Stimulated activated naive B cell treated with anti-CD40 and anti-IgM and Interleukin-4, amounts not matched to agents 10 μg/mL and 1 μg/mL and 100 μg/mL, for 72 hours (primary cell): ENCODE measurements at regions not wholly inside any gene's neighbourhood (a gene's known extent, or its start where the extent isn't known, plus 50 kb on each side); places are given as distances from the start of the nearest gene placed in this dataset.
"Not testable (repeated sequence)": the region's sequence is repeated elsewhere in the genome, so short reads cannot be mapped to it uniquely, and the experiment has no call there.

Experiments
- ATAC-seq, 2 donors: fragments of 150-1000 bp; cut with Tn5 transposase; replicated peaks; 2 replicates each; pipeline ENCODE4 v1.10.0; 2021; ENCODE audit warnings: moderate library complexity in 1 of 2
- DNase-seq: peaks from one replicate; pipeline ENCODE4 v3.0.0; 2021
- H3K27ac Mint-ChIP-seq: one replicate; pipeline ENCODE4 v1.8.0; 2022; ENCODE audit warnings: mild to moderate bottlenecking, mixed read lengths
- H3K27me3 Mint-ChIP-seq, 2 donors: one replicate each; pipeline ENCODE4 v1.8.0; 2022; ENCODE audit warnings: mixed read lengths in 2 of 2
- H3K36me3 Mint-ChIP-seq, 2 donors: one replicate each; pipeline ENCODE4 v1.8.0; 2022; ENCODE audit warnings: mixed read lengths in 2 of 2, mild to moderate bottlenecking in 1 of 2
- H3K4me1 Mint-ChIP-seq, 2 donors: one replicate each; pipeline ENCODE4 v1.8.0; 2022; ENCODE audit warnings: mixed read lengths in 2 of 2, mild to moderate bottlenecking in 1 of 2
- H3K4me3 Mint-ChIP-seq, 2 donors: one replicate each; pipeline ENCODE4 v1.8.0; 2022; ENCODE audit warnings: mild to moderate bottlenecking in 2 of 2, mixed read lengths in 2 of 2, moderate library complexity in 1 of 2
- H3K9me3 Mint-ChIP-seq, 2 donors: one replicate each; pipeline ENCODE4 v1.8.0; 2022; ENCODE audit warnings: mixed read lengths in 2 of 2, mild to moderate bottlenecking in 1 of 2

- H3K9me3 Mint-ChIP-seq = peaks cover 0 to 8% of the 10 kb centered on the region in 2 donors
- no peak for ATAC-seq
- no peak overlapping the region for H3K27ac Mint-ChIP-seq
- no peak overlapping the region for H3K4me3 Mint-ChIP-seq
- DNase-seq = no peak
- no peaks in the 10 kb centered on the region for H3K4me1 Mint-ChIP-seq
- H3K27me3 Mint-ChIP-seq = no peaks in the 10 kb centered on the region
- no peaks in the 10 kb centered on the region for H3K36me3 Mint-ChIP-seq
These were observed 599.6 kb upstream of the HS3ST1 start for GRCh38 chr4:12028258-12028657.

- H3K27me3 Mint-ChIP-seq = no peaks in the 10 kb centered on the region
- no peaks in the 10 kb centered on the region for H3K36me3 Mint-ChIP-seq
- no peaks in the 10 kb centered on the region for H3K4me1 Mint-ChIP-seq
- DNase-seq = no peak
- peaks cover 6 to 10% of the 10 kb centered on the region in 2 donors for H3K9me3 Mint-ChIP-seq
- no peak overlapping the region for H3K4me3 Mint-ChIP-seq
- no peak overlapping the region for H3K27ac Mint-ChIP-seq
- ATAC-seq = no peak
These were observed 593.7 kb upstream of the HS3ST1 start for GRCh38 chr4:12022409-12022808.

- H3K9me3 Mint-ChIP-seq = peaks cover 9 to 13% of the 10 kb centered on the region in 2 donors
- no peak for ATAC-seq
- DNase-seq = no peak
- H3K27ac Mint-ChIP-seq = no peak overlapping the region
- H3K27me3 Mint-ChIP-seq = no peaks in the 10 kb centered on the region
- no peak overlapping the region for H3K4me3 Mint-ChIP-seq
- no peaks in the 10 kb centered on the region for H3K36me3 Mint-ChIP-seq
- H3K4me1 Mint-ChIP-seq = no peaks in the 10 kb centered on the region
These were observed 588.0 kb upstream of the HS3ST1 start for GRCh38 chr4:12016729-12017128.

- Mint-ChIP-seq H3K4me1 (no peaks in the 10 kb centered on the region), H3K27me3 (no peaks in the 10 kb centered on the region), H3K4me3 (no peak overlapping the region), H3K36me3 (no peaks in the 10 kb centered on the region), H3K27ac (no peak overlapping the region), H3K9me3 (peaks cover 2 to 7% of the 10 kb centered on the region in 2 donors)
- no peak for DNase-seq
- no peak for ATAC-seq
These were observed 576.8 kb upstream of the HS3ST1 start for GRCh38 chr4:12005471-12005870.

GRCh38 chr4:11996581-11996980 is 567.9 kb upstream of the HS3ST1 start:
- not testable (repeated sequence) for DNase-seq, ATAC-seq, H3K4me3 Mint-ChIP-seq, H3K27ac Mint-ChIP-seq, H3K27me3 Mint-ChIP-seq, H3K36me3 Mint-ChIP-seq, H3K4me1 Mint-ChIP-seq
- H3K9me3 Mint-ChIP-seq = peaks cover 12 to 14% of the 10 kb centered on the region in 2 donors

- H3K4me3 Mint-ChIP-seq = no peak overlapping the region
- DNase-seq = no peak
- no peak for ATAC-seq
- no peaks in the 10 kb centered on the region for H3K9me3 Mint-ChIP-seq
- no peak overlapping the region for H3K27ac Mint-ChIP-seq
- no peaks in the 10 kb centered on the region for H3K4me1 Mint-ChIP-seq
- H3K27me3 Mint-ChIP-seq = no peaks in the 10 kb centered on the region
- no peaks in the 10 kb centered on the region for H3K36me3 Mint-ChIP-seq
These were observed 548.1 kb upstream of the HS3ST1 start for GRCh38 chr4:11976726-11977263.

- Mint-ChIP-seq H3K36me3 (no peaks in the 10 kb centered on the region), H3K9me3 (no peaks in the 10 kb centered on the region), H3K4me3 (no peak overlapping the region), H3K27ac (no peak overlapping the region), H3K4me1 (no peaks in the 10 kb centered on the region), H3K27me3 (no peaks in the 10 kb centered on the region)
- DNase-seq (no peak), ATAC-seq (no peak)
These were observed 544.6 kb upstream of the HS3ST1 start for GRCh38 chr4:11973270-11973669.

- no peak overlapping the region for H3K4me3 Mint-ChIP-seq
- H3K9me3 Mint-ChIP-seq = no peaks in the 10 kb centered on the region
- DNase-seq (no peak), ATAC-seq (no peak)
- no peaks in the 10 kb centered on the region for H3K27me3 Mint-ChIP-seq
- no peaks in the 10 kb centered on the region for H3K4me1 Mint-ChIP-seq
- H3K27ac Mint-ChIP-seq = no peak overlapping the region
- H3K36me3 Mint-ChIP-seq = no peaks in the 10 kb centered on the region
These were observed 542.1 kb upstream of the HS3ST1 start for GRCh38 chr4:11970754-11971153.

GRCh38 chr4:11966782-11967181 is 538.1 kb upstream of the HS3ST1 start:
- Mint-ChIP-seq H3K36me3 (no peaks in the 10 kb centered on the region), H3K4me3 (no peak overlapping the region), H3K9me3 (peaks cover 0 to 3% of the 10 kb centered on the region in 2 donors), H3K27me3 (no peaks in the 10 kb centered on the region), H3K4me1 (no peaks in the 10 kb centered on the region), H3K27ac (no peak overlapping the region)
- no peak for ATAC-seq
- no peak for DNase-seq

- Mint-ChIP-seq H3K27me3 (no peaks in the 10 kb centered on the region), H3K4me3 (no peak overlapping the region), H3K9me3 (no peaks in the 10 kb centered on the region), H3K27ac (no peak overlapping the region), H3K36me3 (no peaks in the 10 kb centered on the region), H3K4me1 (no peaks in the 10 kb centered on the region)
- no peak for ATAC-seq
- no peak for DNase-seq
These were observed 525.4 kb upstream of the HS3ST1 start for GRCh38 chr4:11954093-11954492.

- DNase-seq (no peak), ATAC-seq (no peak)
- Mint-ChIP-seq H3K9me3 (no peaks in the 10 kb centered on the region), H3K36me3 (no peaks in the 10 kb centered on the region), H3K4me3 (no peak overlapping the region), H3K27me3 (no peaks in the 10 kb centered on the region), H3K4me1 (no peaks in the 10 kb centered on the region), H3K27ac (no peak overlapping the region)
These were observed 520.7 kb upstream of the HS3ST1 start for GRCh38 chr4:11949355-11949754.

- not testable (repeated sequence) for H3K27ac Mint-ChIP-seq, H3K36me3 Mint-ChIP-seq, DNase-seq, H3K9me3 Mint-ChIP-seq, H3K27me3 Mint-ChIP-seq, ATAC-seq, H3K4me3 Mint-ChIP-seq, H3K4me1 Mint-ChIP-seq
These were observed 518.9 kb upstream of the HS3ST1 start for GRCh38 chr4:11947629-11948028.

GRCh38 chr4:11937941-11938340 is 509.2 kb upstream of the HS3ST1 start:
- H3K9me3 Mint-ChIP-seq = peaks cover 4% of the 10 kb centered on the region in 2 donors
- H3K4me1 Mint-ChIP-seq = no peaks in the 10 kb centered on the region
- DNase-seq (no peak), ATAC-seq (no peak)
- H3K4me3 Mint-ChIP-seq = no peak overlapping the region
- no peak overlapping the region for H3K27ac Mint-ChIP-seq
- no peaks in the 10 kb centered on the region for H3K27me3 Mint-ChIP-seq
- no peaks in the 10 kb centered on the region for H3K36me3 Mint-ChIP-seq

GRCh38 chr4:11931266-11931820 is 502.6 kb upstream of the HS3ST1 start:
- DNase-seq = no peak
- no peak for ATAC-seq
- no peaks in the 10 kb centered on the region for H3K27me3 Mint-ChIP-seq
- no peaks in the 10 kb centered on the region for H3K4me1 Mint-ChIP-seq
- H3K4me3 Mint-ChIP-seq = no peak overlapping the region
- peaks cover 4 to 7% of the 10 kb centered on the region in 2 donors for H3K9me3 Mint-ChIP-seq
- H3K27ac Mint-ChIP-seq = no peak overlapping the region
- H3K36me3 Mint-ChIP-seq = no peaks in the 10 kb centered on the region

GRCh38 chr4:11929080-11929479 is 500.4 kb upstream of the HS3ST1 start:
- no peak overlapping the region for H3K27ac Mint-ChIP-seq
- ATAC-seq = no peak
- H3K36me3 Mint-ChIP-seq = no peaks in the 10 kb centered on the region
- H3K4me1 Mint-ChIP-seq = no peaks in the 10 kb centered on the region
- no peak for DNase-seq
- H3K9me3 Mint-ChIP-seq = peaks cover 4% of the 10 kb centered on the region in 2 donors
- no peak overlapping the region for H3K4me3 Mint-ChIP-seq
- H3K27me3 Mint-ChIP-seq = no peaks in the 10 kb centered on the region

- H3K27me3 Mint-ChIP-seq = no peaks in the 10 kb centered on the region
- H3K4me1 Mint-ChIP-seq = no peaks in the 10 kb centered on the region
- no peak overlapping the region for H3K27ac Mint-ChIP-seq
- ATAC-seq (no peak), DNase-seq (no peak)
- no peaks in the 10 kb centered on the region for H3K36me3 Mint-ChIP-seq
- no peak overlapping the region for H3K4me3 Mint-ChIP-seq
- H3K9me3 Mint-ChIP-seq = peaks cover 0 to 4% of the 10 kb centered on the region in 2 donors
These were observed 490.6 kb upstream of the HS3ST1 start for GRCh38 chr4:11919316-11919715.
